BLaER1 treated with 17β-estradiol and CSF1 and Interleukin-3, amounts not matched to agents 10 nM and 100 nM (cell line): ENCODE measurements at regions not wholly inside any gene's neighbourhood (a gene's known extent, or its start where the extent isn't known, plus 50 kb on each side); places are given as distances from the start of the nearest gene placed in this dataset.

Experiments
- H3K27ac ChIP-seq, 11 experiments: shearing (Covaris generic); formaldehyde crosslinking; 2 replicates each; pipeline ENCODE4 v1.8.1; 2022
- H3K27me3 ChIP-seq, 11 experiments: shearing (Covaris generic); formaldehyde crosslinking; 2 replicates each; pipeline ENCODE4 v1.8.1; 2022
- H3K36me3 ChIP-seq, 11 experiments: shearing (Covaris generic); formaldehyde crosslinking; 2 replicates each; pipeline ENCODE4 v1.8.1; 2022
- H3K4me1 ChIP-seq, 10 experiments: shearing (Covaris generic); formaldehyde crosslinking; 2 replicates each; pipeline ENCODE4 v1.8.1; 2022
- H3K4me2 ChIP-seq, 11 experiments: shearing (Covaris generic); formaldehyde crosslinking; 2 replicates each; pipeline ENCODE4 v1.8.1; 2022
- H3K4me3 ChIP-seq, 10 experiments: shearing (Covaris generic); formaldehyde crosslinking; 2 replicates each; pipeline ENCODE4 v1.8.1; 2022
- H3K9ac ChIP-seq, 11 experiments: shearing (Covaris generic); formaldehyde crosslinking; 2 replicates each; pipeline ENCODE4 v1.8.1; 2022
- H3K9me3 ChIP-seq, 11 experiments: shearing (Covaris generic); formaldehyde crosslinking; replicated peaks in 1 of 11; 2 replicates each; pipeline ENCODE4 v1.8.1; 2022
- H4K20me1 ChIP-seq, 11 experiments: shearing (Covaris generic); formaldehyde crosslinking; 2 replicates each; pipeline ENCODE4 v1.8.1; 2022
- Cebpa-rat ChIP-seq, 11 experiments: shearing (Covaris generic); IDR thresholded peaks; 2 replicates each; pipeline ENCODE4 v1.8.1; 2022

GRCh38 chr6:14316651-14317386 lies 199.2 kb downstream of the CD83 start:
- H4K20me1 ChIP-seq, result no peaks in the 10 kb centered on the region
- no peaks in the 10 kb centered on the region for H3K27me3 ChIP-seq
- no peak overlapping the region for H3K9ac ChIP-seq
- peak overlapping the region in 9 of 11 experiments; percentile 23 to 77 (median 66); a peak in 16 of 22 replicates for H3K4me2 ChIP-seq
- no peak overlapping the region for H3K27ac ChIP-seq
- no peaks in the 10 kb centered on the region for H3K36me3 ChIP-seq
- H3K9me3 ChIP-seq, result peaks cover 0 to 10% (median 0%) of the 10 kb centered on the region in 11 experiments; a peak in 4 of 22 replicates
- no peak for TF ChIP-seq Cebpa-rat (IDR thresholded peaks at IDR 0.05)
- H3K4me3 ChIP-seq, result no peak overlapping the region
- peaks cover 17 to 46% (median 40%) of the 10 kb centered on the region in 10 experiments for H3K4me1 ChIP-seq

GRCh38 chr6:14317387-14317970 lies 199.9 kb downstream of the CD83 start:
- no peak overlapping the region for H3K27ac ChIP-seq
- peak overlapping the region in 9 of 11 experiments; percentile 23 to 77 (median 66); a peak in 17 of 22 replicates for H3K4me2 ChIP-seq

GRCh38 chr6:14320332-14320731 lies 202.8 kb downstream of the CD83 start:
- Histone ChIP-seq H3K4me1 (peaks cover 10 to 43% (median 35%) of the 10 kb centered on the region in 10 experiments; a peak in 19 of 20 replicates), H3K4me3 (no peak overlapping the region), H3K9me3 (no peaks in the 10 kb centered on the region), H3K36me3 (no peaks in the 10 kb centered on the region), H4K20me1 (no peaks in the 10 kb centered on the region), H3K27ac (no peak overlapping the region), H3K4me2 (no peak overlapping the region), H3K27me3 (no peaks in the 10 kb centered on the region), H3K9ac (no peak overlapping the region)
- no peak for TF ChIP-seq Cebpa-rat (IDR thresholded peaks at IDR 0.05)

More at GRCh38 chr6:14317387-14317970, 199.9 kb downstream of the CD83 start:
- Histone ChIP-seq H4K20me1 (no peaks in the 10 kb centered on the region), H3K4me3 (no peak overlapping the region), H3K9me3 (peaks cover 0 to 9% (median 0%) of the 10 kb centered on the region in 11 experiments; a peak in 3 of 22 replicates), H3K27me3 (no peaks in the 10 kb centered on the region), H3K36me3 (no peaks in the 10 kb centered on the region), H3K4me1 (peaks cover 17 to 46% (median 40%) of the 10 kb centered on the region in 10 experiments), H3K9ac (no peak overlapping the region)
- no peak for TF ChIP-seq Cebpa-rat (IDR thresholded peaks at IDR 0.05)

- Histone ChIP-seq H3K27me3 (no peaks in the 10 kb centered on the region), H3K36me3 (no peaks in the 10 kb centered on the region), H3K9ac (no peak overlapping the region), H3K4me2 (0 out of 22 replicates have a peak overlapping the region, but pooled peaks of 2 of the 11 experiments have one; percentile 24 to 40), H3K4me3 (no peak overlapping the region), H3K27ac (no peak overlapping the region), H3K4me1 (peaks cover 3 to 25% (median 16%) of the 10 kb centered on the region in 10 experiments; a peak in 16 of 20 replicates), H3K9me3 (no peaks in the 10 kb centered on the region), H4K20me1 (no peaks in the 10 kb centered on the region)
- TF ChIP-seq Cebpa-rat (IDR thresholded peaks at IDR 0.05), result no peak
These were observed 204.6 kb downstream of the CD83 start for GRCh38 chr6:14321992-14322772.

GRCh38 chr6:14322841-14323240 lies 205.3 kb downstream of the CD83 start:
- Histone ChIP-seq H3K4me1 (peaks cover 0 to 18% (median 9%) of the 10 kb centered on the region in 10 experiments; a peak in 12 of 20 replicates), H3K9me3 (no peaks in the 10 kb centered on the region), H3K27ac (no peak overlapping the region), H3K9ac (no peak overlapping the region), H4K20me1 (no peaks in the 10 kb centered on the region), H3K4me3 (no peak overlapping the region), H3K36me3 (no peaks in the 10 kb centered on the region), H3K27me3 (no peaks in the 10 kb centered on the region), H3K4me2 (peak overlapping the region in 7 of 11 experiments; percentile 14 to 48 (median 31); a peak in 6 of 22 replicates)
- no peak for TF ChIP-seq Cebpa-rat (IDR thresholded peaks at IDR 0.05)

GRCh38 chr6:14326774-14327173 lies 209.2 kb downstream of the CD83 start:
- no peak for TF ChIP-seq Cebpa-rat (IDR thresholded peaks at IDR 0.05)
- H3K4me1 ChIP-seq, result peaks cover 0 to 14% (median 5%) of the 10 kb centered on the region in 10 experiments; a peak in 10 of 20 replicates
- no peak overlapping the region for H3K27ac ChIP-seq
- H3K36me3 ChIP-seq, result no peaks in the 10 kb centered on the region
- H4K20me1 ChIP-seq, result no peaks in the 10 kb centered on the region
- H3K9me3 ChIP-seq, result no peaks in the 10 kb centered on the region
- H3K4me3 ChIP-seq, result no peak overlapping the region
- no peak overlapping the region for H3K9ac ChIP-seq
- H3K27me3 ChIP-seq, result no peaks in the 10 kb centered on the region
- H3K4me2 ChIP-seq, result no peak overlapping the region

- Histone ChIP-seq H3K36me3 (no peaks in the 10 kb centered on the region), H3K27me3 (no peaks in the 10 kb centered on the region), H3K27ac (no peak overlapping the region), H3K4me2 (no peak overlapping the region), H3K9ac (no peak overlapping the region), H3K4me1 (peaks cover 0 to 10% (median 3%) of the 10 kb centered on the region in 10 experiments; a peak in 9 of 20 replicates), H3K9me3 (peaks cover 0 to 2% (median 0%) of the 10 kb centered on the region in 11 experiments; a peak in 1 of 22 replicates), H3K4me3 (no peak overlapping the region), H4K20me1 (no peaks in the 10 kb centered on the region)
- no peak for TF ChIP-seq Cebpa-rat (IDR thresholded peaks at IDR 0.05)
These were observed 210.6 kb downstream of the CD83 start for GRCh38 chr6:14328163-14328562.

GRCh38 chr6:14333556-14334305 lies 216.2 kb downstream of the CD83 start:
- Histone ChIP-seq H3K36me3 (no peaks in the 10 kb centered on the region), H3K4me3 (no peak overlapping the region), H3K27ac (no peak overlapping the region), H3K9me3 (peaks cover 0 to 14% (median 7%) of the 10 kb centered on the region in 11 experiments; a peak in 5 of 22 replicates), H3K27me3 (no peaks in the 10 kb centered on the region), H3K9ac (no peak overlapping the region), H3K4me2 (no peak overlapping the region), H3K4me1 (peaks cover 0 to 7% (median 0%) of the 10 kb centered on the region in 10 experiments; a peak in 1 of 20 replicates), H4K20me1 (no peaks in the 10 kb centered on the region)
- TF ChIP-seq Cebpa-rat (IDR thresholded peaks at IDR 0.05), result no peak
